Neural crest cell (in vitro differentiated cells): ENCODE measurements at regions not wholly inside any gene's neighbourhood (a gene's known extent, or its start where the extent isn't known, plus 50 kb on each side); places are given as distances from the start of the nearest gene placed in this dataset.

ENCODE experiments used
- DNase-seq: peaks from one replicate; pipeline ENCODE4 v3.0.0; 2021; ENCODE audit warnings: low read depth, mixed read lengths, low spot score
- H3K27ac Mint-ChIP-seq: one replicate; pipeline ENCODE4 v1.8.0; 2021; ENCODE audit warnings: mild to moderate bottlenecking, mixed read lengths; ENCODE audit not compliant: unreplicated experiment
- H3K27me3 Mint-ChIP-seq: 2 replicates; pipeline ENCODE4 v1.8.0; 2021; ENCODE audit warnings: low read depth, mild to moderate bottlenecking, mixed read lengths
- H3K36me3 Mint-ChIP-seq: 2 replicates; pipeline ENCODE4 v1.8.0; 2021; ENCODE audit warnings: low read depth, mild to moderate bottlenecking, mixed read lengths
- H3K4me1 Mint-ChIP-seq: 2 replicates; pipeline ENCODE4 v1.8.0; 2021; ENCODE audit warnings: mixed read lengths
- H3K4me3 Mint-ChIP-seq: one replicate; pipeline ENCODE4 v1.8.0; 2021; ENCODE audit warnings: mild to moderate bottlenecking, mixed read lengths
- H3K9me3 Mint-ChIP-seq: 2 replicates; pipeline ENCODE4 v1.8.0; 2021; ENCODE audit warnings: mixed read lengths
- CTCF ChIP-seq: fragments of 200-600 bp; sonication (generic); conservative IDR thresholded peaks from 2 replicates; pipeline ENCODE4 v1.5.0; 2021; ENCODE audit warnings: antibody characterized with exemption, mild to moderate bottlenecking

GRCh38 chr2:173654161-173654895 is 299.7 kb downstream of the CDCA7 start:
- DNase-seq = no peak
- no peak overlapping the region for H3K27ac Mint-ChIP-seq
- no peaks in the 10 kb centered on the region for H3K9me3 Mint-ChIP-seq
- H3K36me3 Mint-ChIP-seq = no peaks in the 10 kb centered on the region
- peaks cover 32% of the 10 kb centered on the region for H3K4me1 Mint-ChIP-seq
- TF ChIP-seq CTCF = no peak
- H3K4me3 Mint-ChIP-seq = no peak overlapping the region
- H3K27me3 Mint-ChIP-seq = no peaks in the 10 kb centered on the region

- Mint-ChIP-seq H3K27me3 (no peaks in the 10 kb centered on the region), H3K27ac (no peak overlapping the region), H3K4me3 (no peak overlapping the region), H3K9me3 (no peaks in the 10 kb centered on the region), H3K4me1 (peaks cover 33% of the 10 kb centered on the region), H3K36me3 (no peaks in the 10 kb centered on the region)
- TF ChIP-seq CTCF = no peak
- DNase-seq = no peak
Observed at GRCh38 chr2:173654896-173655265, 300.2 kb downstream of the CDCA7 start.

- H3K36me3 Mint-ChIP-seq = no peaks in the 10 kb centered on the region
- no peak overlapping the region for H3K27ac Mint-ChIP-seq
- DNase-seq = no peak
- H3K4me3 Mint-ChIP-seq = no peak overlapping the region
- H3K9me3 Mint-ChIP-seq = no peaks in the 10 kb centered on the region
- no peak for TF ChIP-seq CTCF
- no peaks in the 10 kb centered on the region for H3K27me3 Mint-ChIP-seq
- peaks cover 41% of the 10 kb centered on the region for H3K4me1 Mint-ChIP-seq
Observed at GRCh38 chr2:173656086-173656485, 301.4 kb downstream of the CDCA7 start.

GRCh38 chr2:173657996-173658717 is 303.5 kb downstream of the CDCA7 start:
- Mint-ChIP-seq H3K4me1 (peaks cover 44% of the 10 kb centered on the region), H3K9me3 (no peaks in the 10 kb centered on the region), H3K27ac (no peak overlapping the region), H3K27me3 (no peaks in the 10 kb centered on the region), H3K4me3 (no peak overlapping the region), H3K36me3 (no peaks in the 10 kb centered on the region)
- TF ChIP-seq CTCF = no peak
- DNase-seq = no peak

GRCh38 chr2:173658946-173659371 is 304.3 kb downstream of the CDCA7 start:
- no peaks in the 10 kb centered on the region for H3K36me3 Mint-ChIP-seq
- H3K27ac Mint-ChIP-seq = no peak overlapping the region
- no peaks in the 10 kb centered on the region for H3K27me3 Mint-ChIP-seq
- TF ChIP-seq CTCF = no peak
- no peaks in the 10 kb centered on the region for H3K9me3 Mint-ChIP-seq
- H3K4me3 Mint-ChIP-seq = no peak overlapping the region
- peaks cover 41% of the 10 kb centered on the region for H3K4me1 Mint-ChIP-seq
- DNase-seq = no peak
